Panc1 (cell line): ENCODE measurements at regions not wholly inside any gene's neighbourhood (a gene's known extent, or its start where the extent isn't known, plus 50 kb on each side); places are given as distances from the start of the nearest gene placed in this dataset.

Source experiments
- ATAC-seq: fragments of 200-7000 bp; cut with Tn5 transposase; 2 replicates; pipeline ENCODE4 v1.9.1; 2020; ENCODE audit warnings: mild to moderate bottlenecking, moderate library complexity
- BruUV-seq: library from RNA; stranded (reverse); fragments of 400-500 nt; replicated peaks from 2 replicates; lab custom pipeline; 2021; lab: Mats Ljungman, UMichigan
- CTCF ChIA-PET: fragments of 300-600 bp; sonication (Branson Sonifier 250); formaldehyde crosslinking; loops from one replicate; lab custom pipeline; 2022; ENCODE audit warnings: antibody characterized with exemption; lab: Charles Lee
- POLR2A ChIA-PET: fragments of 300-600 bp; sonication (Branson Sonifier 250); formaldehyde crosslinking; loops from one replicate; lab custom pipeline; 2022; ENCODE audit warnings: antibody characterized with exemption; lab: Charles Lee
- DNase-seq: peaks from one replicate; pipeline ENCODE4 v3.0.0-alpha.2; 2010; ENCODE audit warnings: low read depth, low spot score
- H3K27ac ChIP-seq: 2 replicates; pipeline ENCODE4 v1.5.1; 2011; ENCODE audit warnings: mild to moderate bottlenecking, low read length, inconsistent platforms
- H3K27me3 ChIP-seq: fragments of 200-500 bp; sonication (Bioruptor generic); 2 replicates; pipeline ENCODE4 v1.6.0; 2014; ENCODE audit warnings: low read length, inconsistent platforms; ENCODE audit not compliant: control insufficient read depth, insufficient read depth
- H3K36me3 ChIP-seq: fragments of 200-500 bp; sonication (Bioruptor generic); 2 replicates; pipeline ENCODE4 v1.5.1; 2014; ENCODE audit warnings: inconsistent platforms, mild to moderate bottlenecking, low read length, moderate library complexity; ENCODE audit not compliant: control insufficient read depth, insufficient read depth
- H3K4me1 ChIP-seq: 2 replicates; pipeline ENCODE4 v1.5.1; 2011; ENCODE audit warnings: inconsistent platforms, mild to moderate bottlenecking, low read length, moderate library complexity; ENCODE audit not compliant: control insufficient read depth, insufficient read depth
- H3K4me3 ChIP-seq, 2 experiments: 2 replicates each; pipeline ENCODE4 v1.5.1; 2011 to 2012; ENCODE audit warnings: low read depth in 2 of 2, low read length in 2 of 2, mild to moderate bottlenecking in 2 of 2, inconsistent platforms in 1 of 2, moderate library complexity in 1 of 2
- H3K9me3 ChIP-seq: fragments of 200-500 bp; sonication (Bioruptor generic); 2 replicates; pipeline ENCODE4 v1.5.1; 2014; ENCODE audit warnings: low read depth, mild to moderate bottlenecking, inconsistent platforms, low read length, moderate library complexity; ENCODE audit not compliant: control insufficient read depth, insufficient read depth
- POLR2AphosphoS5 ChIP-seq: IDR thresholded peaks from 2 replicates; pipeline ENCODE4 v1.6.1; 2012; ENCODE audit warnings: mild to moderate bottlenecking, low read depth, low read length, moderate library complexity
- SIN3A ChIP-seq: IDR thresholded peaks from 2 replicates; pipeline ENCODE4 v1.6.1; 2012; ENCODE audit warnings: low read depth, mild to moderate bottlenecking, low read length, moderate library complexity, borderline replicate concordance; ENCODE audit not compliant: insufficient read depth
- TCF7L2 ChIP-seq: IDR thresholded peaks from 2 replicates; pipeline ENCODE4 v1.6.1; 2011; ENCODE audit warnings: mild to moderate bottlenecking, low read depth, low read length, inconsistent platforms
- in situ Hi-C: cut with HindIII; loops from 2 replicates; pipeline ENCODE4 v1.10.0; 2016; ENCODE audit warnings: low sequenced_read_pairs, low pct_unique_long_range_greater_than_20kb
- intact Hi-C: fragments of 100-400 bp; cut with micrococcal nuclease; formaldehyde crosslinking; loops from one replicate; pipeline ENCODE4 v1.10.0; 2022; ENCODE audit not compliant: unreplicated experiment
- TF ChIP-seq, protein P1 (sequence below), 2 experiments: IDR thresholded peaks; 2 replicates each; pipeline ENCODE4 v1.6.1; 2011 to 2012; ENCODE audit warnings: low read depth in 2 of 2, control low read depth in 1 of 2, low read length in 1 of 2, mild to moderate bottlenecking in 1 of 2, moderate library complexity in 1 of 2; ENCODE audit not compliant: insufficient read depth in 1 of 2
- TF ChIP-seq, protein P2 (sequence below): fragments of 450-650 bp; IDR thresholded peaks from 2 replicates; pipeline ENCODE4 v1.5.1; 2017; ENCODE audit warnings: mild to moderate bottlenecking

DNA sequence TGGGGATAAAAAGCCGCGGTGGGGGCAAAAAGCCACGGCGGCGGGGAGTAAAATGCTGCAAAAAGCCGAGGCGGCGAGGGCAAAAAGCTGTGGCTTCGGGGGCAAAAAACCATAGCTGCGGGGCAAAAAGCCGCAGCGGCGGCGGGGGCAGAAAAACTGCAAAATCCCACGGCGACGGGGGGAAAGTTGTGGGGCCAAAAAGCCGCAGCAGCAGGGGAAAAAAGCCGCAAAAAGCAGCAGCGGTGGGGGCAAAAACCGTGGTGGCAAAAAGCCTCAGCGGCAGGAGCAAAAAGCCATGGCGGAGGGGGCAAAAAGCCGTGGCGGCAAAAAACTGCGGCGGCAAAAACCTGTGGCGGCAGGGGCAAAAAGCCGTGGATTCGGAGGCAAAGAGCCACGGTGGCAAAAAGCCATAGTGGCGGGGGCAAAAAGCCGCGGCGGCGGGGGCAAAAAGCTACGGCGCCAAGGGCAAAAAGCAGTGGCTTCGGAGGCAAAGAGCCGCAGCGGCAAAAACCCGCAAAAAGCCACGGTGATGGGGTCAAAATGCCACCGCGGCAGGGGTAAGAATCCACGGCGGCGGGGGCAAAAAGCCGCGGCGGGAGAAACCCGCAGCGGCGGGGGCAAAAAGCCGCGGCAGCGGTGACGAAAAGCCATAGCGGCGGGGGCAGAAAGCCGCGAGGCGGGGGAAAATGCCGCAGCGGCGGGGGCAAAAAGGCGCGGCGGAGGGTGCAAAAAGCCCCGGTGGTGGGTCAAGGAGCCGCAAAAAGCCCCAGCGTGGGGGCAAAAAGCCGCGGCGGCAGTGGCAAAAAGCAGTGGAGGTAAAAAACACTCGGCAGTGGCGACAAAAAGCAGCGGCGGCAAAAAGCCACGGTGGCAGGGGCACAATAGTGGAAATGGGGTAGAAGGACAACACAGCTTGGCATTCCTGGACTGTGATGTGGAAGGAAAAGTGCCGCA, 192.8 kb downstream of the SHCBP1 start:
- no peaks in the 10 kb centered on the region for H3K9me3 ChIP-seq
- ChIA-PET CTCF (no interaction called here), POLR2A (no interaction called here)
- H3K27me3 ChIP-seq: no peaks in the 10 kb centered on the region
- DNase-seq (no peak), ATAC-seq (no peak)
- TF ChIP-seq POLR2AphosphoS5 (no peak), TCF7L2 (no peak), SIN3A (no peak)
- TF ChIP-seq, protein P1, sequence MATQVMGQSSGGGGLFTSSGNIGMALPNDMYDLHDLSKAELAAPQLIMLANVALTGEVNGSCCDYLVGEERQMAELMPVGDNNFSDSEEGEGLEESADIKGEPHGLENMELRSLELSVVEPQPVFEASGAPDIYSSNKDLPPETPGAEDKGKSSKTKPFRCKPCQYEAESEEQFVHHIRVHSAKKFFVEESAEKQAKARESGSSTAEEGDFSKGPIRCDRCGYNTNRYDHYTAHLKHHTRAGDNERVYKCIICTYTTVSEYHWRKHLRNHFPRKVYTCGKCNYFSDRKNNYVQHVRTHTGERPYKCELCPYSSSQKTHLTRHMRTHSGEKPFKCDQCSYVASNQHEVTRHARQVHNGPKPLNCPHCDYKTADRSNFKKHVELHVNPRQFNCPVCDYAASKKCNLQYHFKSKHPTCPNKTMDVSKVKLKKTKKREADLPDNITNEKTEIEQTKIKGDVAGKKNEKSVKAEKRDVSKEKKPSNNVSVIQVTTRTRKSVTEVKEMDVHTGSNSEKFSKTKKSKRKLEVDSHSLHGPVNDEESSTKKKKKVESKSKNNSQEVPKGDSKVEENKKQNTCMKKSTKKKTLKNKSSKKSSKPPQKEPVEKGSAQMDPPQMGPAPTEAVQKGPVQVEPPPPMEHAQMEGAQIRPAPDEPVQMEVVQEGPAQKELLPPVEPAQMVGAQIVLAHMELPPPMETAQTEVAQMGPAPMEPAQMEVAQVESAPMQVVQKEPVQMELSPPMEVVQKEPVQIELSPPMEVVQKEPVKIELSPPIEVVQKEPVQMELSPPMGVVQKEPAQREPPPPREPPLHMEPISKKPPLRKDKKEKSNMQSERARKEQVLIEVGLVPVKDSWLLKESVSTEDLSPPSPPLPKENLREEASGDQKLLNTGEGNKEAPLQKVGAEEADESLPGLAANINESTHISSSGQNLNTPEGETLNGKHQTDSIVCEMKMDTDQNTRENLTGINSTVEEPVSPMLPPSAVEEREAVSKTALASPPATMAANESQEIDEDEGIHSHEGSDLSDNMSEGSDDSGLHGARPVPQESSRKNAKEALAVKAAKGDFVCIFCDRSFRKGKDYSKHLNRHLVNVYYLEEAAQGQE (IDR thresholded peaks at IDR 0.05; ENCODE audit: insufficient read depth in 1 of 2, low read depth in 2 of 2, low read length in 1 of 2): no peak
- TF ChIP-seq, protein P2, sequence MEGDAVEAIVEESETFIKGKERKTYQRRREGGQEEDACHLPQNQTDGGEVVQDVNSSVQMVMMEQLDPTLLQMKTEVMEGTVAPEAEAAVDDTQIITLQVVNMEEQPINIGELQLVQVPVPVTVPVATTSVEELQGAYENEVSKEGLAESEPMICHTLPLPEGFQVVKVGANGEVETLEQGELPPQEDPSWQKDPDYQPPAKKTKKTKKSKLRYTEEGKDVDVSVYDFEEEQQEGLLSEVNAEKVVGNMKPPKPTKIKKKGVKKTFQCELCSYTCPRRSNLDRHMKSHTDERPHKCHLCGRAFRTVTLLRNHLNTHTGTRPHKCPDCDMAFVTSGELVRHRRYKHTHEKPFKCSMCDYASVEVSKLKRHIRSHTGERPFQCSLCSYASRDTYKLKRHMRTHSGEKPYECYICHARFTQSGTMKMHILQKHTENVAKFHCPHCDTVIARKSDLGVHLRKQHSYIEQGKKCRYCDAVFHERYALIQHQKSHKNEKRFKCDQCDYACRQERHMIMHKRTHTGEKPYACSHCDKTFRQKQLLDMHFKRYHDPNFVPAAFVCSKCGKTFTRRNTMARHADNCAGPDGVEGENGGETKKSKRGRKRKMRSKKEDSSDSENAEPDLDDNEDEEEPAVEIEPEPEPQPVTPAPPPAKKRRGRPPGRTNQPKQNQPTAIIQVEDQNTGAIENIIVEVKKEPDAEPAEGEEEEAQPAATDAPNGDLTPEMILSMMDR: no peak
- intact Hi-C loops (no loop called here), in situ Hi-C loops (no loop called here)
- no TSS peak for BruUV-seq
- no peaks in the 10 kb centered on the region for H3K4me1 ChIP-seq
- H3K27ac ChIP-seq: no peak overlapping the region
- no peak overlapping the region for H3K4me3 ChIP-seq
- no peaks in the 10 kb centered on the region for H3K36me3 ChIP-seq

DNA sequence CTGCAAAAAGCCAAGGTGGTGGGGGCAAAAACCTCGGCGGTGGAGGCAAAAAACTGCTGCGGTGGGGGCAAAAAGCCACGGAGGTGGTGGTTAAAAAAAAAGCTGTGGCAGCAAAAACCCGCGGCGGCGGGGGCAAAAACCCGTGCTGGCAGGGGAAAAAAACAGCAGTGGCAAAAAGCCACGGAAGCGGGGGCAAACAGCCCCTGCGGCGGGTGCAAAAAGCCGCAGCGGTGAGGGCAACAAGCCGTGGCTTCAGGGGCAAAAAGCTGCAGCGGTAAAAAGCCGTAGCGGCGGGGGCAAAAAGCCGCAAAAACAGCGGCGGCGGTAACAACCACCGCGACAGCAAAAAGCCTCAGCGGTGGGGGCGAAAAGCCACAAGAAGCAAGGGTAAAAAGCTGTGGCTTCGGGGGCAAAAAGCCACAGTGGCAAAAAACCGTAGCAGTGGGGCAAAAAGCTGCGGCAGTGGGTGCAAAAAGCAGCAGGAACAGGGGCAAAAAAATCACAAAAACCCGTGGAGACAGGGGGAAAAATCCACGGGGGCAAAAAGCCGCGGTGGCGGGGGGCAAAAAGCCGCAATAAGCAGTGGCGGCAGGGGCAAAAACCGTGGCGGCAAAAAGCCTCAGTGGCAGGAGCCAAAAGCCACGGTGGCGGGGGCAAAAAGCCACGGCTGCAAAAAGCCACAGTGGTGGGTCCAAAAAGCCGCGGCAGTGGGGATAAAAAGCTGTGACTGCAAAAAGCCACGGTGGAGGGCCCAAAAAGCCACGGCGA, 193.7 kb downstream of the SHCBP1 start:
- Histone ChIP-seq H3K4me3 (no peak overlapping the region), H3K27me3 (no peaks in the 10 kb centered on the region), H3K27ac (no peak overlapping the region), H3K36me3 (no peaks in the 10 kb centered on the region), H3K9me3 (no peaks in the 10 kb centered on the region), H3K4me1 (no peaks in the 10 kb centered on the region)
- in situ Hi-C loops (no loop called here), intact Hi-C loops (no loop called here)
- BruUV-seq: no TSS peak
- TF ChIP-seq POLR2AphosphoS5 (no peak), TCF7L2 (no peak)
- ChIA-PET POLR2A (no interaction called here), CTCF (no interaction called here)
- ATAC-seq (no peak), DNase-seq (no peak)
